Tibial nerve (tissue), 3 donors: ENCODE measurements at regions not wholly inside any gene's neighbourhood (a gene's known extent, or its start where the extent isn't known, plus 50 kb on each side); places are given as distances from the start of the nearest gene placed in this dataset.

Source experiments
- CTCF ChIP-seq, 5 experiments: fragments of 200-600 bp in 3 of 5; fragments of 450-650 bp in 2 of 5; sonication (generic) in 3 of 5; IDR thresholded peaks; one replicate each; pipeline ENCODE4 v1.5.1; 2016 to 2019; ENCODE audit warnings: antibody characterized with exemption in 5 of 5, mild to moderate bottlenecking in 3 of 5, moderate library complexity in 2 of 5
- POLR2A ChIP-seq, 2 donors: fragments of 450-650 bp; IDR thresholded peaks; one replicate each; pipeline ENCODE4 v1.6.1; 2017; ENCODE audit warnings: antibody characterized with exemption in 2 of 2, mild to moderate bottlenecking in 2 of 2, moderate library complexity in 2 of 2

- TF ChIP-seq POLR2A (IDR thresholded peaks at IDR 0.05), result no peak
- TF ChIP-seq CTCF (IDR thresholded peaks at IDR 0.05), result no peak
Observed at GRCh38 chr4:136847881-136848621, 684.2 kb downstream of the PCDH18 start.
